Right ventricle myocardium inferior (tissue), 1 donor: ENCODE measurements at regions not wholly inside any gene's neighbourhood (a gene's known extent, or its start where the extent isn't known, plus 50 kb on each side); places are given as distances from the start of the nearest gene placed in this dataset.
"Not testable (repeated sequence)": the region's sequence is repeated elsewhere in the genome, so short reads cannot be mapped to it uniquely, and the experiment has no call there.

Source experiments
- ATAC-seq: fragments of 200-7000 bp; cut with Tn5 transposase; one replicate; pipeline ENCODE4 v1.9.1; 2020; ENCODE audit warnings: mild to moderate bottlenecking, moderate library complexity
- DNase-seq: peaks from one replicate; pipeline ENCODE4 v3.0.0; 2021; ENCODE audit errors: missing footprints
- intact Hi-C: fragments of 100-400 bp; cut with DNase I; formaldehyde crosslinking; loops from one replicate; pipeline ENCODE4 v1.11.0; 2022
- donor health status: DM: no; HTN: yes; CAD: no; lungs with severe emphysema.

- intact Hi-C loops: no loop called here
- ATAC-seq: no peak
- no peak for DNase-seq
These were observed 211.4 kb upstream of the FTMT start for GRCh38 chr5:121640298-121640697.

- ATAC-seq: no peak
- intact Hi-C loops: no loop called here
- DNase-seq: no peak
These were observed 193.5 kb upstream of the FTMT start for GRCh38 chr5:121658221-121658620.

- ATAC-seq (no peak), DNase-seq (no peak)
- intact Hi-C loops: no loop called here
These were observed 191.5 kb upstream of the FTMT start for GRCh38 chr5:121660142-121660541.

DNA sequence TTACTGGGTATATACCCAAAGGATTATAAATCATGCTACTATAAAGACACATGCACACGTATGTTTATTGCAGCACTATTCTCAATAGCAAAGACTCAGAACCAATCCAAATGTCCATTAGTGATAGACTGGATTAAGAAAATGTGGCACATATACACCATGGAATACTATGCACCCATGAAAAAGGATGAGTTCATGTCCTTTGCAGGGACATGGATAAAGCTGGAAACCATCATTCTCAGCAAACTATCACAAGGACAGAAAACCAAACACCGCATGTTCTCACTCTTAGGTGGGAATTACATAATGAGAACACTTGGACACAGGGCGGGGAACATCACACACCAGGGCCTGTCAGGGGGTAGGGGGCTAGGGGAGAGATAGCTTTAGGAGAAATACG lies 186.1 kb upstream of the FTMT start:
- intact Hi-C loops, ATAC-seq, DNase-seq: not testable (repeated sequence)

GRCh38 chr5:121667292-121667691 lies 184.4 kb upstream of the FTMT start:
- intact Hi-C loops: no loop called here
- no peak for DNase-seq
- ATAC-seq: no peak

DNA sequence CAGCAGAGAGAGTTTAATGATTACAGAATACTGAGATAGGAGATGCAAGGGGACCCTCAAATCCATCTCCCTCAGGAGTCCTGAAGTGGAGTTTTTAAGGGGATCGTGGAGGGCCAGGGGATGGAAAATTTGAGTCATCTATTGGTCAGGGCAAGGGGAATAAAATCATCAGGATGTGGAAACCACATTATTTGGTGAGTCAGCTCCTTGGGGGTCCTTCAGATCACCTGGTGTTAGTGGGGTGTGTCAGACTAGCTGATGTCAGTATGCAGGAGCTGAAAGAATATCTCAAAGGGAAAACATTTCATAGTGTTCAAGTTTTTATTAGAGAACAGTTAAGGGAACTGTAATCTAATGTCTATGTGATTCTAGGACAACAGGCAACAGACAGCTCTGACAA lies 183.0 kb upstream of the FTMT start:
- DNase-seq (no peak), ATAC-seq (no peak)
- intact Hi-C loops: no loop called here

DNA sequence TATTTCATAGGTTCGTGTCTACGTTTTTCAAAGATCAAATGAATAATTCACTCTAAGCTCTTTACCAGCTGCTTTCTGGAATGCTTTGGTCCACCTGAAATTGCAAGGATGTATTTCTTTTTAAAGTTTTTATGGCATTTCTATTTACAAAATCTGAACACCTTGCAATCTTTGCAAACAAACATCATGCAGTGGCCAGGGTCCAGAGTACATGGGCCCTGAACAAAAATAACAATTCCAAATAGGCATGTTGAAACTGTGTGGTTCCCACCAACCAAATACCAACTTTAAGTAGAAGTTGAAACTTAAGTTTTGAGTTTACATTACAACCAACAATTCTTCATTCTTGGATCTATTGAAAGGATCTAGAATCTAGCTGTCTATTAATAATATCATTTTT lies 180.1 kb upstream of the FTMT start:
- ATAC-seq (no peak), DNase-seq (no peak)
- intact Hi-C loops: no loop called here

GRCh38 chr5:121675924-121676323 lies 175.8 kb upstream of the FTMT start:
- ATAC-seq: no peak

DNA sequence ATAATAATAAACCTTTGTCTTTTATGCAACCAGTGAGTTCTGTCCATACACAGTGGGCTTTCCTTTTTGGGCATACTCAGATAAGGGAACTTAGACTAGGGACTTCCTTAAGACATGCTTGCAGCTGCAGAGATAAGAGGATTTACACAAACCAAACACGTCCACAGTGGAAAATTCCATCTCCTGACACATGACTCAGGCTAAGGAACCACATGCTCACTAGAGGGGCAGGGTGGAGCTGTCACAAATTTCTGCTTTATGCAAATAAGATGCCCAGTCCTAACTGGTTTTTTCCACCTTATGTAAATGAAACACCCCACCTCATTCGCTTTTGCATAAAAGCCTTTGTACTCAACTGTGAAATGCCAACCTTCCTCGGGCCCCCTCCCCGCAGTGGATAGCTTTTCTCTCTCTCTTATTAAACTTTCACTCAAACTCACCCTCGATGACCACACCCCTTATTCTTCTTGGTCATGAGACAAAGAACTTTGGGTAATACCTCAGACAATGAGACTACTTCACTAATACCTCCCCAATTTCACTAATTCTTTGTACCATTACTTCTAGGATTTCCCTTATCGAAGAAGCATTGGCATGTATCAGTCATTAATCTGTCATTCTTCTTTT lies 170.3 kb upstream of the FTMT start:
- intact Hi-C loops: no loop called here
- DNase-seq (no peak), ATAC-seq (no peak)

More at GRCh38 chr5:121675924-121676323, 175.8 kb upstream of the FTMT start:
- intact Hi-C loops: no loop called here
- DNase-seq: no peak

DNA sequence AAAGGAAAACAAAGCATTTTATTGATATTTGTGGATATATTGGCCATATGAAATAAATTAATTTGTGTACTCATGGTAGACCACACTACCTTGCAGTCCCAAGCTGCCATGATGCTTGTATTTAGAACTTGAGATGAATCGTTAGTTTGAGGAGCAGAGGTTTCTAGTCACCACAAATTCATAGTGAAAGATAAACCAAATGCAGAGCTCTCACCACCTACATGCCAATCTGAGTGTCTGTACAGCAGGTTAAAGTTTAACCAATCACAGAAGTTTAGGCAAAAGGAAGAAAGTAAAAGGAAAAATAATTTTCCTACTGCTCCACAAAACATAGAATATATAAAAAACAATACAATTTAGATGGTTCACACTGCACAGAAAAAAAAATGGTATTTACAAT lies 163.6 kb upstream of the FTMT start:
- DNase-seq (no peak), ATAC-seq (no peak)
- intact Hi-C loops: no loop called here

DNA sequence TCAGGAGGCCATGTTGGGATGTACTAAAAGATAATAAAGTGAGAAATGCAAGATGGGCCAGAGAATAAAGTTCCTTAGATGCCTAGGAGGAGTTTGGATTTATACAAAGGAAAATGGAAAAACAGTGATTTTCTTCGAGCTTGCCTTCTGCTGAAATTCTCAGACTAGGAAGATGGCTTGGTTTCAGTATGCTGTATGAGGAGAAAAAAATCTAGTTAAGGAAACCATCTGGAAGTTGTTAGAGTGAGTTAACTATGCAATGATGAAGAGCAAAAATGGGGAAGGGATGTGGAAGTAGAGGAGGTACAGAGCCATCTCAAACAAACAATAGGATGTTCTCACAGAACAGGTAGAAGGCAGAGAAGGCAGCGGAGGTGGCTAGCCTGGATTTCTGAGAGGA lies 162.9 kb upstream of the FTMT start:
- DNase-seq: no peak
- intact Hi-C loops: no loop called here
- ATAC-seq: no peak

GRCh38 chr5:121691478-121691877 lies 160.2 kb upstream of the FTMT start:
- intact Hi-C loops: no loop called here
- ATAC-seq: no peak
- DNase-seq: no peak

DNA sequence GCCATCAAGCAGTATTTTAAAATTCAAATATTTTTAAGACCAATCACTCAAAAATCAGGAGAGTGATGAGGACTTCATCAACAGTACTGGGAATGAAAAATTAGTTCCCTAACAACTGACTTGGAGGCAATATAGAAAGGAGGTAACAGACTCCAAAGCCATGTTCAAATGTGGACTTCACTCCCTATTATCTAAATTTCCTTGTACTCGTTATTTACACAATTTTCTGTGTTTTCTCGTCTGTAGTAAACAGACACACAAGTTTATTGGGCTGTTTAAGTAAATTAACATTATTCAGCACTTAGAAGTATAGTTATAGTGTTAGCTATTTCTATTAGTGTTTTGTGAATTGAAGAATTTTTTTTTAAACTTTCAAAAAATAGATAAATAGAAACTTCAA lies 159.5 kb upstream of the FTMT start:
- DNase-seq: no peak
- no peak for ATAC-seq
- intact Hi-C loops: no loop called here

- intact Hi-C loops: no loop called here
- no peak for DNase-seq
These were observed 157.8 kb upstream of the FTMT start for GRCh38 chr5:121693864-121694263.

GRCh38 chr5:121695307-121695706 lies 156.4 kb upstream of the FTMT start:
- ATAC-seq (no peak), DNase-seq (no peak)
- intact Hi-C loops: no loop called here

More at GRCh38 chr5:121693864-121694263, 157.8 kb upstream of the FTMT start:
- ATAC-seq: no peak

DNA sequence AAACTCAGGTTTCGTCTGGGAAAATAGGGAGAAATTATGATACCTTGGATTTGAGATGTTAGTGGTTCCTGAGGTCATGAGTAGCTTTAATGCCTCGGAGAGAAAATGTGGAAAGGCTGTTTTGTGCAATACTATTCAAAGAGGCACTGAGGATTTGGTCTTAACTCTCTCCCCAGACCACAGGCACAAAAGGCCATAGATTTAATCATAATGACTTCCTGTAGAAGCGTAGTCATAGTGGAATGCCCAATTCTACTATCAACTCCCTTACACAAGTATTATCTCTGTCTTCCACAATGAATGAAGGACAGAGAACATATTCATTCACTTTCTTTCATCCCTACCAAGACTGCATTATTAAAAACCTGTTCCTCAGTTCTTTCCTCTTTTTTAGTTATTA lies 153.0 kb upstream of the FTMT start:
- intact Hi-C loops: no loop called here
- DNase-seq (no peak), ATAC-seq (no peak)

DNA sequence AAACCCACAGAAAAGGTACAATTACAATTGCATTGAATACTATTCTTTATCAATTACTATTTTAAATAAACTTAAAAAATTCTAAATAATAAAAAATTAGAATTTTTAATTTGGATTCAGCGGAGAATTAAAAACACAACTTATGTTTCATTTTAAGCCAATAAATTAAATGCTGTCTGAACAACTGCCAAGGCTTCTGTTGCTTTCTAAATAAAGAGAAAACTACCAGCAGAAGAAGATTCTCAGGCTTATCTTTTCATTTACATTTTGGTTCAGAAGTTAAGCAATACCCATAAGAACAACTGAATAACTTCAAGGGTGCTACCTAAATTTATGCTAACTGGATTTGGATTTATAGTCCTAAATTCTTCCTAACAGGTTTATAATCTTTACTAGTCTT lies 150.0 kb upstream of the FTMT start:
- intact Hi-C loops: no loop called here
- DNase-seq: no peak

GRCh38 chr5:121702682-121703081 lies 149.0 kb upstream of the FTMT start:
- intact Hi-C loops: no loop called here
- DNase-seq (no peak), ATAC-seq (no peak)

More for the DNA sequence above, 150.0 kb upstream of the FTMT start:
- no peak for ATAC-seq

DNA sequence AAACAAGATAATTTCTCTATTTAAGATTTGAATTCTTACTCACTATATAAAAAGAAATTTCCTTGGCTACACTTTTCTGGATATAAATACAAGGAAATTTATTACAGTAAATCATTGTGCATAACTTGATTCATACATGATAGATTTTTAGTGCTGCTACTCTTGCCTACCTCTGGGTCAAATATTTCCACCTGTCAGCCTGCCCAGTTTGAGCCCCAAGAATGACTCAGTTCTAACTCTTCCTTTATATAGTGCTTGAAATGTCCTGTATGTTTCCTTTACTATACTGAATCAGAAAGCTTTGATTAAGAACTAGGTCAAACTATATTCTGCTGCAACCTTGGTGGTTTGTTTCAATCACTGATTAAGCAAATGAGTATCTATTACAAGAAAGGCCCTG lies 147.4 kb upstream of the FTMT start:
- ATAC-seq (no peak), DNase-seq (no peak)
- intact Hi-C loops: no loop called here

GRCh38 chr5:121706686-121707085 lies 145.0 kb upstream of the FTMT start:
- DNase-seq: no peak
- no peak for ATAC-seq
- intact Hi-C loops: no loop called here

GRCh38 chr5:121707178-121707577 lies 144.5 kb upstream of the FTMT start:
- ATAC-seq (no peak), DNase-seq (no peak)
- intact Hi-C loops: no loop called here
